GM12873 (cell line): ENCODE measurements at regions not wholly inside any gene's neighbourhood (a gene's known extent, or its start where the extent isn't known, plus 50 kb on each side); places are given as distances from the start of the nearest gene placed in this dataset.

Experiments used
- TF ChIP-seq, protein P1 (sequence below): IDR thresholded peaks from 2 replicates; pipeline ENCODE4 v1.5.1; 2012; ENCODE audit warnings: low read depth, mild to moderate bottlenecking, moderate library complexity, low read length, control low read depth; ENCODE audit not compliant: insufficient read depth; ENCODE audit errors: missing control alignments

DNA sequence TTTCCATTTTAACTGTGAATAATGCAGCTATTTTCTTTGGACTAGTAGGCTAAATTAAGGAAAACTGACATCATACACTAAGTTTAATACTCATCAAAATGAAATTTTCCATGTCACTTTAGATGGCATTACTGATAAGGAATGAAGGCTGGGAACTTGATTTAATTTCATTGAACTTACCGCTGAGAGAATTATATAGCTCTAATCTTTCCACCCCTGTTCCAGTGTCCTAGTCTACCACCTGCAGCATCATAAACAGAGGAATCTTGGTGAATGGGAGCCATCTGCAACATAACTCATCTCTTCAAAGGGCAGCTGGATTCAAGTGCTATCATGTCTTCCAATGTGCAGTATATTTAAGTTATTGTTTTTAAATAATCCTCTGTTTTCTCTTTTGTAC lies 1395.2 kb downstream of the EPHA7 start:
- TF ChIP-seq, protein P1, sequence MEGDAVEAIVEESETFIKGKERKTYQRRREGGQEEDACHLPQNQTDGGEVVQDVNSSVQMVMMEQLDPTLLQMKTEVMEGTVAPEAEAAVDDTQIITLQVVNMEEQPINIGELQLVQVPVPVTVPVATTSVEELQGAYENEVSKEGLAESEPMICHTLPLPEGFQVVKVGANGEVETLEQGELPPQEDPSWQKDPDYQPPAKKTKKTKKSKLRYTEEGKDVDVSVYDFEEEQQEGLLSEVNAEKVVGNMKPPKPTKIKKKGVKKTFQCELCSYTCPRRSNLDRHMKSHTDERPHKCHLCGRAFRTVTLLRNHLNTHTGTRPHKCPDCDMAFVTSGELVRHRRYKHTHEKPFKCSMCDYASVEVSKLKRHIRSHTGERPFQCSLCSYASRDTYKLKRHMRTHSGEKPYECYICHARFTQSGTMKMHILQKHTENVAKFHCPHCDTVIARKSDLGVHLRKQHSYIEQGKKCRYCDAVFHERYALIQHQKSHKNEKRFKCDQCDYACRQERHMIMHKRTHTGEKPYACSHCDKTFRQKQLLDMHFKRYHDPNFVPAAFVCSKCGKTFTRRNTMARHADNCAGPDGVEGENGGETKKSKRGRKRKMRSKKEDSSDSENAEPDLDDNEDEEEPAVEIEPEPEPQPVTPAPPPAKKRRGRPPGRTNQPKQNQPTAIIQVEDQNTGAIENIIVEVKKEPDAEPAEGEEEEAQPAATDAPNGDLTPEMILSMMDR = no peak

GRCh38 chr6:92023410-92023966 lies 1395.9 kb downstream of the EPHA7 start:
- TF ChIP-seq, protein P1 = no peak

- TF ChIP-seq, protein P1 = no peak
These were observed 1407.6 kb downstream of the EPHA7 start for GRCh38 chr6:92011681-92012245.

DNA sequence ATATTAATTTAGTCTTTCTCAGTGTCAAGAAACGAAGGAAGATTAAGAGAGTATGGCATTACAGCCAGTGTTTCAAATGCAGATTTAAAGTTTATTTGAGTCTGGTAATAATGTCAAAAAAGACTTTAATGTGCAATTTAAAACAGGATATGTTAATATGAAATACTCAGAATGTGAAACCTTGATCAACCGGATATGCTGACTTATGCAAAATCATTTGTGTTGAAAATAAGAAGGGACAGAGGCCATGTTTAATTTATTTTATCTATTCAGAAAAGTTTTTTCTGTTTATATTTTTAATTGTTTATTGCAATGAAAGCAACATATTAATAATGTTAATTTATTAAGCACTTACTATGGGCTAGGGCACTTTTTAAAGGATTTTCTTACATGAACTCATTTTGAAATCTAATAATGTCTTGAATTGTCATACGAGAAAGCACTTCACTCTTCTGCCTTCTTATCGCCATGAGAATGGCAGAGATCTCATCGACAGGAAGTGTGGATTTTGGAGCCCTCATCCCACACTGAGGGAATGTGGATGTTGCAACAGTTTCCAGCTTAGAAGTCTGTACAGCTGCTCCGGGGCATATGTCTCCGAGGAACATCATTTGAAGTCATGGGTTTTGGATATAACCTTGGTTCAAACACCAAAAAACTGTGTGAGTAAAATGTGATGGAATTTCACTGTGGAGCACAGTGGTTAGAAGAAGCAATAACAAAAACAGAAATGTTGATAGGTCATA lies 1410.4 kb downstream of the EPHA7 start:
- TF ChIP-seq, protein P1 = no peak

DNA sequence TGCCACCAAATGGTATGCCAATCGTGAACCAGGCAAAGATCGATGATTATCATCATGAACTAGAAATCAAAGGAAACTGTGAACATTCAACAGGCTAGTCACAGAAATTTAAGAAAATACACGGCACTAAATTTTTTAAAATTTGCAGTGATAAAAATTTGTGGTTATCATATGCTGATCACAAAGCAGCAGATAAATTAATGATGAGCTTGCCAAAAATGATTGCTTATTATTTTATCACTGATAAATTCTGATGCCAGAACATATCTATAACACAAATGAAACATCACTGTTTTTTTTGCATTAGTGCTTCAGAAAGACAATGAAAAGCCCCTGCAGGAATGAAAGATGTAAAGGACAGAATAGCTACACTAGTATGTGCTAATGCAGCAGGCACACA lies 1413.2 kb upstream of the MAP3K7 start:
- TF ChIP-seq, protein P1 = no peak

GRCh38 chr6:91994787-91995186 lies 1407.9 kb upstream of the MAP3K7 start:
- TF ChIP-seq, protein P1 = no peak

GRCh38 chr6:91982559-91982958 lies 1395.7 kb upstream of the MAP3K7 start:
- TF ChIP-seq, protein P1 = no peak
